ENCODE measurements at regions not wholly inside any gene's neighbourhood (a gene's known extent, or its start where the extent isn't known, plus 50 kb on each side); places are given as distances from the start of the nearest gene placed in this dataset.

DNA sequence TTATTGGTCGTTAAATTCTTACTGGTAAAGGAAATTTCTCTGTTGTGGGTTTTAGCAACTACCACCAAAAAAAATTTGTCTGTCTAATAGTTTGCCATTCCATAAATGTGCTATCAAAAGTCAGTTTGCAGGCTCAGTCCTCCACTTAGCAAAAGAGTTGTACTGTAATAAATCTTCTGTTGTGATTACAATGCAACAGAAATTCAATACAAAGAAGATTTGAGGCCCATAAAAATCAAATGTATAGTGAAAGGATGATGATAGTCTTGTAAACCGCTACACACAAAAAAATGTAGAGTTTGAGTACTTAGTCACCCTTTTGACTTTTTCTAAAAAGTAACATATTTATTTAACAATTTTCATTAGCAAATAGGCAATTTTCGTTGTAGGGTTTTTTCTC, 251.7 kb downstream of the VGLL3 start:
- TF ChIP-seq, protein P1, sequence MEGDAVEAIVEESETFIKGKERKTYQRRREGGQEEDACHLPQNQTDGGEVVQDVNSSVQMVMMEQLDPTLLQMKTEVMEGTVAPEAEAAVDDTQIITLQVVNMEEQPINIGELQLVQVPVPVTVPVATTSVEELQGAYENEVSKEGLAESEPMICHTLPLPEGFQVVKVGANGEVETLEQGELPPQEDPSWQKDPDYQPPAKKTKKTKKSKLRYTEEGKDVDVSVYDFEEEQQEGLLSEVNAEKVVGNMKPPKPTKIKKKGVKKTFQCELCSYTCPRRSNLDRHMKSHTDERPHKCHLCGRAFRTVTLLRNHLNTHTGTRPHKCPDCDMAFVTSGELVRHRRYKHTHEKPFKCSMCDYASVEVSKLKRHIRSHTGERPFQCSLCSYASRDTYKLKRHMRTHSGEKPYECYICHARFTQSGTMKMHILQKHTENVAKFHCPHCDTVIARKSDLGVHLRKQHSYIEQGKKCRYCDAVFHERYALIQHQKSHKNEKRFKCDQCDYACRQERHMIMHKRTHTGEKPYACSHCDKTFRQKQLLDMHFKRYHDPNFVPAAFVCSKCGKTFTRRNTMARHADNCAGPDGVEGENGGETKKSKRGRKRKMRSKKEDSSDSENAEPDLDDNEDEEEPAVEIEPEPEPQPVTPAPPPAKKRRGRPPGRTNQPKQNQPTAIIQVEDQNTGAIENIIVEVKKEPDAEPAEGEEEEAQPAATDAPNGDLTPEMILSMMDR (IDR thresholded peaks at IDR 0.05) = no peak
- TF ChIP-seq POLR2A (IDR thresholded peaks at IDR 0.05) = no peak

All from lower leg skin (tissue), 3 donors.